NCI-H1105 treated with DMSO at 0.1 percent for 48 hours (cell line): ENCODE measurements at regions not wholly inside any gene's neighbourhood (a gene's known extent, or its start where the extent isn't known, plus 50 kb on each side); places are given as distances from the start of the nearest gene placed in this dataset.

Source experiments
- DNase-seq: peaks from one replicate; lab custom pipeline; 2025; lab: John Stamatoyannopoulos, UW

GRCh38 chr12:58364389-58365086 is 423.2 kb downstream of the ATP23 start:
- DNase-seq, result no peak

GRCh38 chr12:58365087-58365390 is 423.7 kb downstream of the ATP23 start:
- DNase-seq, result no peak

GRCh38 chr12:58367041-58367440 is 425.7 kb downstream of the ATP23 start:
- DNase-seq, result no peak

GRCh38 chr12:58368001-58368400 is 426.6 kb downstream of the ATP23 start:
- DNase-seq, result no peak

GRCh38 chr12:58369576-58369975 is 428.2 kb downstream of the ATP23 start:
- no peak for DNase-seq

GRCh38 chr12:58372298-58372697 is 430.9 kb downstream of the ATP23 start:
- no peak for DNase-seq

- no peak for DNase-seq
Observed at GRCh38 chr12:58378028-58378427, 436.7 kb downstream of the ATP23 start.

GRCh38 chr12:58381546-58381945 is 440.2 kb downstream of the ATP23 start:
- no peak for DNase-seq

GRCh38 chr12:58384196-58384595 is 442.8 kb downstream of the ATP23 start:
- no peak for DNase-seq

GRCh38 chr12:58386136-58386535 is 444.8 kb downstream of the ATP23 start:
- DNase-seq, result no peak

GRCh38 chr12:58387199-58387598 is 445.8 kb downstream of the ATP23 start:
- DNase-seq, result no peak

GRCh38 chr12:58388261-58388660 is 446.9 kb downstream of the ATP23 start:
- no peak for DNase-seq

GRCh38 chr12:58393152-58393551 is 451.8 kb downstream of the ATP23 start:
- no peak for DNase-seq

- no peak for DNase-seq
Observed at GRCh38 chr12:58395056-58395455, 453.7 kb downstream of the ATP23 start.

- no peak for DNase-seq
Observed at GRCh38 chr12:58395470-58395869, 454.1 kb downstream of the ATP23 start.

- no peak for DNase-seq
Observed at GRCh38 chr12:58396239-58396638, 454.9 kb downstream of the ATP23 start.

- DNase-seq, result no peak
Observed at GRCh38 chr12:58405363-58405762, 464.0 kb downstream of the ATP23 start.

- no peak for DNase-seq
Observed at GRCh38 chr12:58408516-58408915, 467.1 kb downstream of the ATP23 start.

GRCh38 chr12:58412461-58413060 is 471.2 kb downstream of the ATP23 start:
- DNase-seq, result no peak

- no peak for DNase-seq
Observed at GRCh38 chr12:58413794-58414193, 472.4 kb downstream of the ATP23 start.

GRCh38 chr12:58414398-58414871 is 473.1 kb downstream of the ATP23 start:
- DNase-seq, result no peak

- DNase-seq, result no peak
Observed at GRCh38 chr12:58415716-58416115, 474.3 kb downstream of the ATP23 start.

- DNase-seq, result no peak
Observed at GRCh38 chr12:58416236-58416635, 474.9 kb downstream of the ATP23 start.

- DNase-seq, result no peak
Observed at GRCh38 chr12:58419196-58419760, 477.9 kb downstream of the ATP23 start.
